H1 (cell line): ENCODE measurements at regions not wholly inside any gene's neighbourhood (a gene's known extent, or its start where the extent isn't known, plus 50 kb on each side); places are given as distances from the start of the nearest gene placed in this dataset.
A peak's percentile ranks its signal among the peaks of the same experiment; 100 is the strongest.

ENCODE experiments used
- CTCF ChIA-PET: fragments of 300-600 bp; sonication (Branson Sonifier 250); formaldehyde crosslinking; loops from one replicate; lab custom pipeline; 2021; ENCODE audit not compliant: partially characterized antibody; lab: Charles Lee
- POLR2A ChIA-PET: fragments of 300-600 bp; sonication (Branson Sonifier 250); formaldehyde crosslinking; loops from one replicate; lab custom pipeline; 2021; ENCODE audit warnings: inconsistent platforms; ENCODE audit not compliant: partially characterized antibody; lab: Charles Lee
- DNase-seq, 2 experiments: peaks; one replicate each; pipeline versions ENCODE4 v3.0.0 to v3.0.0-alpha.2; 2010 to 2022; ENCODE audit warnings: low spot score in 2 of 2, low read depth in 1 of 2, mixed read lengths in 1 of 2
- FAIRE-seq: peaks from 2 replicates; lab custom pipeline; 2011; peaks lifted over from hg19 to GRCh38; lab: Jason Lieb, UNC
- H2AFZ ChIP-seq: 2 replicates; pipeline ENCODE4 v1.8.1; 2012; ENCODE audit warnings: low read length, inconsistent platforms
- H2AK5ac ChIP-seq: 2 replicates; pipeline ENCODE4 v1.6.1; 2013; ENCODE audit warnings: low read depth, low read length
- H2BK120ac ChIP-seq: replicated peaks from 2 replicates; pipeline ENCODE3; 2013; ENCODE audit warnings: low read depth, low read length, inconsistent platforms
- H2BK12ac ChIP-seq: 2 replicates; pipeline ENCODE4 v1.6.1; 2013; ENCODE audit warnings: low read depth, low read length
- H2BK15ac ChIP-seq: 2 replicates; pipeline ENCODE4 v1.6.1; 2013; ENCODE audit warnings: low read length
- H2BK20ac ChIP-seq: 2 replicates; pipeline ENCODE4 v1.6.1; 2013; ENCODE audit warnings: low read length
- H2BK5ac ChIP-seq: 2 replicates; pipeline ENCODE4 v1.6.1; 2013; ENCODE audit warnings: low read depth, low read length
- H3K14ac ChIP-seq: 2 replicates; pipeline ENCODE4 v1.6.1; 2013; ENCODE audit warnings: inconsistent platforms; ENCODE audit not compliant: insufficient read length
- H3K18ac ChIP-seq: 2 replicates; pipeline ENCODE4 v1.6.1; 2013; ENCODE audit warnings: low read length; ENCODE audit errors: extremely low read depth
- H3K23ac ChIP-seq: 2 replicates; pipeline ENCODE4 v1.6.1; 2013; ENCODE audit warnings: inconsistent platforms; ENCODE audit not compliant: insufficient read length
- H3K23me2 ChIP-seq: 2 replicates; pipeline ENCODE4 v1.6.1; 2013; ENCODE audit warnings: low read depth, low read length
- H3K27ac ChIP-seq: 2 replicates; pipeline ENCODE4 v1.6.1; 2011; ENCODE audit warnings: low read depth, low read length, inconsistent platforms
- H3K27me3 ChIP-seq, 4 experiments: replicated peaks in 1 of 4; 1 replicate in 1 of 4; 2 replicates in 3 of 4; pipeline versions ENCODE4 v1.6.1 to v1.8.1; 2011 to 2013; ENCODE audit warnings: low read length in 3 of 4, mild to moderate bottlenecking in 3 of 4, inconsistent platforms in 2 of 4, mixed read lengths in 2 of 4, moderate library complexity in 1 of 4; ENCODE audit not compliant: control insufficient read depth in 3 of 4, insufficient read depth in 3 of 4; ENCODE audit errors: extremely low read depth in 1 of 4
- H3K36me3 ChIP-seq, 4 experiments: 2 replicates each; pipeline versions ENCODE4 v1.6.1 to v1.8.1; 2011 to 2013; ENCODE audit warnings: mild to moderate bottlenecking in 4 of 4, low read length in 3 of 4, moderate library complexity in 2 of 4, control low read depth in 1 of 4, inconsistent platforms in 1 of 4; ENCODE audit not compliant: insufficient read depth in 4 of 4, control insufficient read depth in 2 of 4
- H3K4ac ChIP-seq: replicated peaks from 2 replicates; pipeline ENCODE3; 2013; ENCODE audit warnings: low read length, low read depth, mixed read lengths, inconsistent platforms; ENCODE audit not compliant: insufficient read length
- H3K4me1 ChIP-seq, 4 experiments: replicated peaks in 1 of 4; 1 replicate in 1 of 4; 2 replicates in 3 of 4; pipeline versions ENCODE4 v1.6.1 to v1.8.1; 2011 to 2013; ENCODE audit warnings: low read length in 3 of 4, inconsistent platforms in 2 of 4, mixed read lengths in 1 of 4; ENCODE audit not compliant: insufficient read depth in 4 of 4, control insufficient read depth in 3 of 4
- H3K4me2 ChIP-seq, 2 experiments: 2 replicates each; pipeline versions ENCODE4 v1.6.1 to v1.8.1; 2011 to 2013; ENCODE audit warnings: low read depth in 2 of 2, low read length in 2 of 2, control low read depth in 1 of 2, inconsistent platforms in 1 of 2, mild to moderate bottlenecking in 1 of 2; ENCODE audit not compliant: insufficient read depth in 1 of 2
- H3K4me3 ChIP-seq, 4 experiments: fragments of 200-600, 300-600 bp in 1 of 4; sonication (generic), shearing (Covaris generic), sonication (Bioruptor Twin) in 1 of 4; 2 replicates each; pipeline versions ENCODE4 v1.5.1 to v1.8.1; 2011 to 2016; ENCODE audit warnings: low read length in 4 of 4, low read depth in 3 of 4, control low read depth in 2 of 4, inconsistent platforms in 2 of 4, mild to moderate bottlenecking in 2 of 4, mixed read lengths in 1 of 4, moderate library complexity in 1 of 4; ENCODE audit not compliant: insufficient read depth in 2 of 4; ENCODE audit errors: extremely low read depth in 1 of 4
- H3K56ac ChIP-seq: replicated peaks from 2 replicates; pipeline ENCODE3; 2013; ENCODE audit warnings: low read depth, mild to moderate bottlenecking, mixed read lengths, low read length, inconsistent platforms; ENCODE audit not compliant: insufficient read length
- H3K79me1 ChIP-seq: 2 replicates; pipeline ENCODE4 v1.6.1; 2013; ENCODE audit warnings: low read depth, low read length, control low read depth
- H3K79me2 ChIP-seq, 2 experiments: 2 replicates each; pipeline versions ENCODE4 v1.6.1 to v1.8.1; 2012 to 2013; ENCODE audit warnings: low read length in 2 of 2, mild to moderate bottlenecking in 2 of 2, inconsistent platforms in 1 of 2; ENCODE audit not compliant: insufficient read depth in 2 of 2, control insufficient read depth in 1 of 2
- H3K9ac ChIP-seq, 4 experiments: replicated peaks in 1 of 4; 1 replicate in 1 of 4; 2 replicates in 3 of 4; pipeline versions ENCODE4 v1.6.1 to v1.8.1; 2011 to 2013; ENCODE audit warnings: low read depth in 3 of 4, low read length in 3 of 4, control low read depth in 2 of 4, mild to moderate bottlenecking in 2 of 4, moderate library complexity in 2 of 4, inconsistent platforms in 1 of 4; ENCODE audit errors: extremely low read depth in 1 of 4
- H3K9me3 ChIP-seq, 2 experiments: 2 replicates each; pipeline versions ENCODE4 v1.6.1 to v1.8.1; 2012 to 2013; ENCODE audit warnings: mild to moderate bottlenecking in 2 of 2, moderate library complexity in 2 of 2, control low read depth in 1 of 2, inconsistent platforms in 1 of 2, low read depth in 1 of 2, low read length in 1 of 2, mixed read lengths in 1 of 2; ENCODE audit not compliant: insufficient read depth in 2 of 2
- H4K20me1 ChIP-seq, 2 experiments: replicated peaks in 1 of 2; 2 replicates each; pipeline versions ENCODE3 to v1.8.1; 2011 to 2013; ENCODE audit warnings: inconsistent platforms in 2 of 2, low read length in 2 of 2, mild to moderate bottlenecking in 1 of 2; ENCODE audit not compliant: insufficient read depth in 2 of 2, control insufficient read depth in 1 of 2
- H4K5ac ChIP-seq: 2 replicates; pipeline ENCODE4 v1.6.1; 2013; ENCODE audit warnings: low read length, low read depth, mixed read lengths, inconsistent platforms; ENCODE audit not compliant: insufficient read length
- H4K8ac ChIP-seq: 2 replicates; pipeline ENCODE4 v1.8.0; 2013; ENCODE audit warnings: mild to moderate bottlenecking, moderate library complexity, low read length, inconsistent platforms; ENCODE audit not compliant: insufficient read depth; ENCODE audit errors: extremely low read depth
- H4K91ac ChIP-seq: replicated peaks from 2 replicates; pipeline ENCODE3; 2013; ENCODE audit warnings: low read length, mixed read lengths, inconsistent platforms; ENCODE audit not compliant: insufficient read length
- CBX5 ChIP-seq: fragments of 300-800, 300-1000 bp; sonication (generic); IDR thresholded peaks from 2 replicates; pipeline ENCODE4 v1.7.1; 2016; ENCODE audit warnings: antibody characterized with exemption, low read length, low read depth
- EGR1 ChIP-seq: IDR thresholded peaks from 2 replicates; pipeline ENCODE4 v1.6.1; 2011; ENCODE audit warnings: low read depth, low read length, borderline replicate concordance
- HDAC6 ChIP-seq: IDR thresholded peaks from one replicate; pipeline ENCODE4 v1.7.1; 2012; ENCODE audit warnings: low read depth, mild to moderate bottlenecking, inconsistent platforms, low read length, moderate library complexity
- KDM1A ChIP-seq: fragments of 200-600, 300-600 bp; sonication (generic); IDR thresholded peaks from 2 replicates; pipeline ENCODE4 v1.7.1; 2016; ENCODE audit warnings: mild to moderate bottlenecking, low read length, borderline replicate concordance
- MAFK ChIP-seq: IDR thresholded peaks from 2 replicates; pipeline ENCODE4 v1.6.1; 2012; ENCODE audit warnings: low read depth, mild to moderate bottlenecking, improper control_type of control experiment, low read length
- NRF1 ChIP-seq: IDR thresholded peaks from 2 replicates; pipeline ENCODE4 v1.6.1; 2011; ENCODE audit warnings: mild to moderate bottlenecking, low read depth, low read length, improper control_type of control experiment
- POLR2AphosphoS5 ChIP-seq: IDR thresholded peaks from 2 replicates; pipeline ENCODE4 v1.6.1; 2011; ENCODE audit warnings: low read depth, low read length
- RFX5 ChIP-seq: IDR thresholded peaks from 2 replicates; pipeline ENCODE4 v1.6.1; 2011; ENCODE audit warnings: low read depth, low read length, improper control_type of control experiment, borderline replicate concordance
- RNF2 ChIP-seq: fragments of 200-900, 300-1000 bp; sonication (generic); IDR thresholded peaks from 2 replicates; pipeline ENCODE4 v1.7.1; 2016; ENCODE audit warnings: borderline replicate concordance, low read depth, mild to moderate bottlenecking, antibody characterized with exemption, low read length; ENCODE audit not compliant: poor library complexity, severe bottlenecking; ENCODE audit errors: missing control alignments
- SIRT6 ChIP-seq: IDR thresholded peaks from one replicate; pipeline ENCODE4 v1.7.1; 2012; ENCODE audit warnings: low read length, inconsistent platforms
- SIX5 ChIP-seq: IDR thresholded peaks from 2 replicates; pipeline ENCODE4 v1.6.1; 2011; ENCODE audit warnings: mild to moderate bottlenecking, low read depth, low read length
- SP1 ChIP-seq: IDR thresholded peaks from 2 replicates; pipeline ENCODE4 v1.6.1; 2011; ENCODE audit warnings: low read depth, low read length
- TEAD4 ChIP-seq: IDR thresholded peaks from 2 replicates; pipeline ENCODE4 v1.6.1; 2012; ENCODE audit warnings: low read depth, low read length, inconsistent platforms, mixed read lengths
- ZNF274 ChIP-seq: IDR thresholded peaks from 2 replicates; pipeline ENCODE4 v1.7.0; 2012; ENCODE audit warnings: low read length, borderline replicate concordance; ENCODE audit errors: extremely low read depth
- WGBS, 2 experiments: shearing (Covaris generic) in 1 of 2; methylation state at CpG; one replicate each; pipeline versions ENCODE4 v1.1.6 to v1.1.7; 2013 to 2015; ENCODE audit warnings: low lambda C conversion rate in 2 of 2, mixed read lengths in 2 of 2, inconsistent platforms in 1 of 2, low coverage in 1 of 2, missing lambda C conversion rate in 1 of 2; ENCODE audit not compliant: insufficient replicate concordance in 2 of 2, insufficient coverage in 1 of 2, insufficient read length in 1 of 2; ENCODE audit errors: extremely low coverage in 1 of 2, missing lambda C conversion rate in 1 of 2; 5-methylcytosine and 5-hydroxymethylcytosine counted together

DNA sequence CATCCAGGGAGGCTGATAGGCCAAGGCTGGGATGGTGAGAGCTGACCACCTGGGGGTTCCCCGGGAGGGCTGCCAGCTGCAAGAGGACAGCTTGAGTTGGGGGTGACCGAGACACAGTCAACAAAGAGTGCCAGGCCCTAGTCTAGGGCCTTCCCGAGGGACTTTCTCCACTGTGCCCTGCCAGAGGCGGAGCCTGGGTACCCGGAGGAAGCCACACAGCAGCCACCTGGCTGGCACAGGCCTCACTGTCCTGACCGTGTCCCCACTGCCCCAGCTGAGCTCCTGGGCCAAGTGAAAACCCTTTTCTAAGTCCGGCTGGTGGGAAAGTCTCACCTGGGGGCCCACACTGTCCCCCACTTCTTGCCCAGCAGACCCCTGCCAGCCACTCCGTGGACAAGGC, 71.9 kb upstream of the GSE1 start:
- Histone ChIP-seq H3K9me3 (peaks cover 8 to 9% of the 10 kb centered on the region in 2 experiments; a peak in 3 of 4 replicates), H3K56ac (no peak overlapping the region)

More for the DNA sequence above, 71.9 kb upstream of the GSE1 start:
- H3K4me1 ChIP-seq, result peaks cover 0 to 14% (median 10%) of the 10 kb centered on the region in 4 experiments; a peak in 6 of 7 replicates
- no peak for TF ChIP-seq SIRT6
- TF ChIP-seq SP1, result no peak
- no peak for TF ChIP-seq EGR1
- no peak for TF ChIP-seq RNF2
- no peak for TF ChIP-seq CBX5
- no peak for TF ChIP-seq RFX5
- TF ChIP-seq MAFK, result no peak
- no peak for TF ChIP-seq SIX5
- no peak for TF ChIP-seq KDM1A
- no peak for TF ChIP-seq HDAC6
- no peak for TF ChIP-seq POLR2AphosphoS5
- no peak for TF ChIP-seq ZNF274
- no peak for TF ChIP-seq NRF1
- TF ChIP-seq TEAD4, result no peak
- peak overlapping the region; percentile 92 for H2BK15ac ChIP-seq
- peak overlapping the region; percentile 44 for H4K91ac ChIP-seq
- no peak for DNase-seq
- H2BK120ac ChIP-seq, result no peak overlapping the region
- no peaks in the 10 kb centered on the region for H3K27me3 ChIP-seq
- CTCF ChIA-PET, result interaction anchor here (1.0 to 12.9 kb wide), 7 partner anchors 10 to 120 kb away, joined by 3 to 153 read pairs (median 6); no protein-coding TSS in a partner anchor
- no peak overlapping the region for H4K8ac ChIP-seq
- H3K18ac ChIP-seq, result 0 out of 2 replicates have a peak overlapping the region, but pooled peaks have one; percentile 24
- no peak overlapping the region for H3K4ac ChIP-seq
- 87% methylated on average over 8 of the region's 8 CpGs; no CpG with 5 or more reads in 1 of the 2 experiments for WGBS, 2 experiments
- FAIRE-seq, result no peak
- H4K5ac ChIP-seq, result no peak overlapping the region
- no peak overlapping the region for H3K4me3 ChIP-seq
- no peaks in the 10 kb centered on the region for H3K36me3 ChIP-seq
- POLR2A ChIA-PET, result interaction anchor here (0.6 kb wide), 1 partner anchor 9 kb away, joined by 3 read pairs; no protein-coding TSS in a partner anchor
- no peaks in the 10 kb centered on the region for H4K20me1 ChIP-seq
- peak overlapping the region; percentile 77; the same call in 1 of the 2 replicates for H2BK12ac ChIP-seq
- no peak overlapping the region for H3K27ac ChIP-seq
- H2BK20ac ChIP-seq, result 0 out of 2 replicates have a peak overlapping the region, but pooled peaks have one; percentile 86
- H3K23ac ChIP-seq, result no peak overlapping the region
- H2BK5ac ChIP-seq, result 0 out of 2 replicates have a peak overlapping the region, but pooled peaks have one; percentile 44
- 0 out of 2 replicates have a peak overlapping the region, but pooled peaks have one; percentile 8 for H2AK5ac ChIP-seq
- H3K79me1 ChIP-seq, result peaks cover 4% of the 10 kb centered on the region; the same call in 1 of the 2 replicates
- H3K9ac ChIP-seq, result no peak overlapping the region
- H3K23me2 ChIP-seq, result no peaks in the 10 kb centered on the region; the same call in 1 of the 2 replicates
- no peak overlapping the region for H3K14ac ChIP-seq
- no peaks in the 10 kb centered on the region for H3K79me2 ChIP-seq
- H3K4me2 ChIP-seq, result no peak overlapping the region
- H2AFZ ChIP-seq, result no peak overlapping the region
